Kidney (tissue), 13 donors: ENCODE measurements at regions not wholly inside any gene's neighbourhood (a gene's known extent, or its start where the extent isn't known, plus 50 kb on each side); places are given as distances from the start of the nearest gene placed in this dataset.

Source experiments
- DNase-seq, 5 donors: peaks; one replicate each; pipeline ENCODE4 v3.0.0-alpha.2; 2013 to 2020
- FAIRE-seq: peaks from 2 replicates; lab custom pipeline; 2012; peaks lifted over from hg19 to GRCh38; lab: Jason Lieb, UNC
- H3K27ac ChIP-seq, 2 donors: one replicate each; pipeline ENCODE4 v1.7.0; 2013; ENCODE audit warnings: low read depth in 2 of 2, low read length in 2 of 2, inconsistent platforms in 1 of 2
- H3K27me3 ChIP-seq: one replicate; pipeline ENCODE4 v1.7.1; 2013; ENCODE audit warnings: low read length, inconsistent platforms; ENCODE audit not compliant: control insufficient read depth, insufficient read depth
- H3K36me3 ChIP-seq, 3 donors: one replicate each; pipeline versions ENCODE4 v1.7.0 to v1.7.1; 2013; ENCODE audit warnings: low read length in 3 of 3, control low read depth in 1 of 3, inconsistent platforms in 1 of 3; ENCODE audit not compliant: insufficient read depth in 3 of 3, control insufficient read depth in 2 of 3
- H3K4me1 ChIP-seq, 3 donors: one replicate each; pipeline versions ENCODE4 v1.7.0 to v1.7.1; 2013; ENCODE audit warnings: low read length in 3 of 3, inconsistent platforms in 1 of 3, low read depth in 1 of 3; ENCODE audit not compliant: control insufficient read depth in 2 of 3, insufficient read depth in 2 of 3
- H3K4me3 ChIP-seq, 3 donors: one replicate each; pipeline versions ENCODE4 v1.7.0 to v1.8.1; 2013; ENCODE audit warnings: low read length in 3 of 3, control low read depth in 1 of 3, inconsistent platforms in 1 of 3
- H3K9ac ChIP-seq, 3 donors: one replicate each; pipeline versions ENCODE4 v1.7.0 to v1.7.1; 2013; ENCODE audit warnings: low read length in 3 of 3, control low read depth in 1 of 3, inconsistent platforms in 1 of 3
- H3K9me3 ChIP-seq, 3 donors: one replicate each; pipeline versions ENCODE4 v1.7.0 to v1.7.1; 2013; ENCODE audit warnings: low read length in 3 of 3, control low read depth in 1 of 3, inconsistent platforms in 1 of 3; ENCODE audit not compliant: control insufficient read depth in 2 of 3, insufficient read depth in 1 of 3
- CTCF ChIP-seq: IDR thresholded peaks from 3 replicates; pipeline ENCODE4 v1.5.1; 2012; ENCODE audit warnings: mild to moderate bottlenecking, moderate library complexity, borderline replicate concordance; ENCODE audit not compliant: insufficient read depth; ENCODE audit errors: extremely low read depth
- intact Hi-C: fragments of 100-400 bp; cut with DNase I; formaldehyde crosslinking; loops from one replicate; pipeline ENCODE4 v1.11.1; 2022
- donor health status: control.
- donor health status: control.
- donor health status: control.
- donor health status: control.
- donor health status: control.
- donor health status: DM: yes; HTN: yes; CAD: no.
- donor health status: Normal renal cell carcinoma (clear cell type).

- FAIRE-seq (no peak), DNase-seq (no peak)
- no peaks in the 10 kb centered on the region for H3K27me3 ChIP-seq
- H3K4me1 ChIP-seq: no peaks in the 10 kb centered on the region
- no peak for TF ChIP-seq CTCF
- H3K9me3 ChIP-seq: no peaks in the 10 kb centered on the region
- intact Hi-C loops: no loop called here
- H3K27ac ChIP-seq: no peak overlapping the region
- H3K4me3 ChIP-seq: no peak overlapping the region
- H3K9ac ChIP-seq: no peak overlapping the region
- H3K36me3 ChIP-seq: no peaks in the 10 kb centered on the region
Measured at GRCh38 chr6:145055567-145055966, 679.8 kb downstream of the EPM2A start.

DNA sequence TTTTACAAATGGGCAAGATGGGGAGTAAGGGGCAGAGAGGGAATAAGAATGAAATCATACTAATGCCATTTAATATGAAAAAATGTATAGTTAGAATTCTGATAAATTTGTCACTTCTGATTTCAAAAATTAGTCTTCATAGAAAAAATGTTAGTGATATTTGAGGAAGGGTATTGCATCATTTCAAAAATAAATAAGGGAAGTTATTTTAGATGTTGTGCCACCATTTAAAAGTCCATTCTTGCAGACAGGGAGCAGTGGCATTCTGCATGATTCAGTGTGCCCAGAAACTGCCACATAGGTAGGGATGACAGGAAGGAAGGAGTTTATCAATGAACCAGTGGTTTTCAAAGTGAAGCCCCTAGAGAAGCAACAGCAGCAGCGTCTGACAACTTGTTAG, 674.6 kb downstream of the EPM2A start:
- FAIRE-seq (no peak), DNase-seq (no peak)
- no peak for TF ChIP-seq CTCF
- Histone ChIP-seq H3K9me3 (no peaks in the 10 kb centered on the region), H3K27ac (no peak overlapping the region), H3K9ac (no peak overlapping the region), H3K27me3 (no peaks in the 10 kb centered on the region), H3K4me1 (no peaks in the 10 kb centered on the region), H3K4me3 (no peak overlapping the region), H3K36me3 (no peaks in the 10 kb centered on the region)
- intact Hi-C loops: no loop called here

DNA sequence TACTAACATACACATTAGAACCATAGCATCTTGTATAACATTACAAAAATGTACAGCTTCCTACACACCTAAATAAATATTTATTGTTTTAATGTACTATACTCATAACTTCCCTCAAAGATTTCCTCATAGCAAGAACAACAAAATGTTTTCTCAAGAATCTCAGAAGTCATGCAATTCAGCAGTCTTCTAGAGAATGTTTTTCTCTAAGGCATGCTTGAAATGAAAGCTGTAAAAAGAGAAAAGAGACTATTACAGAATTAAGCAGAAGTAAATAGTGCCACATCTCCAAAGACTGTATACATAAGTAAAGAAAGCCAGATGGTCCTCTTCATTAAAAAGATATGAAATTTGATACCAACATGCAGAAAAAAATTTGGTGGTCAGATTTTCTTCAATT, 672.2 kb downstream of the EPM2A start:
- intact Hi-C loops: no loop called here
- no peak overlapping the region for H3K27ac ChIP-seq
- H3K36me3 ChIP-seq: no peaks in the 10 kb centered on the region
- no peak overlapping the region for H3K9ac ChIP-seq
- no peak overlapping the region for H3K4me3 ChIP-seq
- H3K27me3 ChIP-seq: no peaks in the 10 kb centered on the region
- no peaks in the 10 kb centered on the region for H3K9me3 ChIP-seq
- FAIRE-seq (no peak), DNase-seq (no peak)
- no peak for TF ChIP-seq CTCF
- H3K4me1 ChIP-seq: no peaks in the 10 kb centered on the region

DNA sequence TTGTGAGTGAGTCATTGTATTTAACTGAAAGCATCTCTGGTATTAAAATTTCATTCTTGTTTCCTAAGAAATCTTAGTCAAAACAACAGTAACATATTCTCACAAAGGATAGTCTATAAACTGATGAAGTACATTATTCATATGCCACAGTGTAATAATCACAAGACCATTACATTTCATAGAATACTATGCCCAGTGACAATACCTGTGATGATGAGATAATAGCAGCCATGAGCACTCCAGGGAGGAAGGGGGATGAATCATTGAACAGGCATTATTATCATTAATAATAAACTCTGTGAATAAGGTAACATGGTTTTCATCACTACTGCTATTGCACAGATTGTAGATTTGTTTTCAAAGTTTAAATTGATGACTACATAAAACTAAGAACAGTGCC, 667.9 kb downstream of the EPM2A start:
- H3K27me3 ChIP-seq: no peaks in the 10 kb centered on the region
- DNase-seq (no peak), FAIRE-seq (no peak)
- H3K9me3 ChIP-seq: no peaks in the 10 kb centered on the region
- TF ChIP-seq CTCF: no peak
- no peak overlapping the region for H3K9ac ChIP-seq
- intact Hi-C loops: no loop called here
- no peaks in the 10 kb centered on the region for H3K4me1 ChIP-seq
- H3K27ac ChIP-seq: no peak overlapping the region
- no peak overlapping the region for H3K4me3 ChIP-seq
- no peaks in the 10 kb centered on the region for H3K36me3 ChIP-seq
